HG03469 (cell line): ENCODE measurements at regions not wholly inside any gene's neighbourhood (a gene's known extent, or its start where the extent isn't known, plus 50 kb on each side); places are given as distances from the start of the nearest gene placed in this dataset.
"Not testable (repeated sequence)": the region's sequence is repeated elsewhere in the genome, so short reads cannot be mapped to it uniquely, and the experiment has no call there.

Experiments
- ATAC-seq: cut with Tn5 transposase; IDR thresholded peaks from one replicate; pipeline ENCODE4 v1.9.1; 2021; ENCODE audit warnings: mild to moderate bottlenecking, moderate library complexity, moderate number of reproducible peaks; ENCODE audit not compliant: unreplicated experiment

DNA sequence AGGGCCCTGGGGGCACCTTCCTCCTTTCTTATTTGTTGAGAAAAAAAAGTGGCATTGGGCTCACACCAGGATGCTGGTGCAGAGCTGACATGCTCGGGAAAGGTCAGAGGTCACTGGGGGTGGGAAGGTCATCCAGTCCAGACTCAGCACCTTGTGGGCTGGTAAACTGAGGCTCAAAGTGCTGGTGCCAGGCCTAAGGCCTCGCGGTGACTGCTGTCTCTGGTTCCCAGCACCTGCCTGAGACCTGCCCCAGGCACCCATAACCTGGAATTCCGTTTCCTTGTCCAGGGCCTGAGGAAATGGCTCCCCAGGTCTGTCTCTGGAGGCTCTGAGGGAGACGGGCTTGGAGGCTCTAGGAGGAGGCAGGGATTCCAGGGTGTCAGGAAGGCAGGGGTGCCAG is 521.0 kb downstream of the GOLGA6L6 start:
- not testable (repeated sequence) for ATAC-seq

- ATAC-seq, result not testable (repeated sequence)
Measured at GRCh38 chr15:20019758-20020157, 521.8 kb downstream of the GOLGA6L6 start.

GRCh38 chr15:20017581-20017980 is 524.0 kb downstream of the GOLGA6L6 start:
- not testable (repeated sequence) for ATAC-seq

DNA sequence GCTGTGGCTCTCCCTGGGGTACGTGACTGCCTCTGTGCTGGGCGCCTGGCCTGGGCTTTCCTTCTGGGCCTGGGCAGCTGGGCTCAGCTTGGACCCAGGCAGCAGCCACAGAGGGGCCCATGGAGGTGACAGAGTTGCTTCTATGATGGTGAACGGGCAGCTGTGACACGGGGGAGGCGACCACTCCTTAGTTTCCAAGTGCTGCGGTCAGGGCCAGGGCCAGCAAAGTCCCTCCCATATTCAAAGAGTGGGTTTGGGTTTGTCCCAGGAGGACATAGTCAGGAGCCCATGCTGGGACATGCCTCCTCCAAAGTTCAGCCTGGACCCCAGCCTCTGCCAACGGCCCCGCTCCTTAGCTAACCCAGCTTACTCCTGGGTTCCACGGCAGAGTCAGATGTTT is 524.7 kb downstream of the GOLGA6L6 start:
- not testable (repeated sequence) for ATAC-seq

DNA sequence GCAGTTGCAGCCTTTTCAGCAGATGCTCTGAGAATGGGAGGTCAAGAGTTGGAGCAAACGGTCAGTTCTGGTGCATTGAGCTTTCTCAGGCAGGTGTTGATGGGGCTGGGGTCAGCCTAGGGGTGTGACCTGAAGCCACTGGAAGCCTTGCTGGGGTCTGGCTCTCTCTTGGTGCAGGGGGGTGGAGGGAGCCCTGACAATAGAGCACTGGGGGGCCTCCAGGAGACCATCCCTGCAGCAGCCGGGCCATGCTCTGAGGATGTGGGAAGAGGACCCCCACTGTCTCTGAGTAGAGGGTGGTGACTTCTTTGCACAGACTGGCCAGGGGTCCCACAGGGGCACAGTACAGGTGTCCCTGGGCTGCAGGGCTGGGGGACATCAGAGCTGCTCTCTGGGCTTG is 528.8 kb downstream of the GOLGA6L6 start:
- ATAC-seq, result not testable (repeated sequence)

DNA sequence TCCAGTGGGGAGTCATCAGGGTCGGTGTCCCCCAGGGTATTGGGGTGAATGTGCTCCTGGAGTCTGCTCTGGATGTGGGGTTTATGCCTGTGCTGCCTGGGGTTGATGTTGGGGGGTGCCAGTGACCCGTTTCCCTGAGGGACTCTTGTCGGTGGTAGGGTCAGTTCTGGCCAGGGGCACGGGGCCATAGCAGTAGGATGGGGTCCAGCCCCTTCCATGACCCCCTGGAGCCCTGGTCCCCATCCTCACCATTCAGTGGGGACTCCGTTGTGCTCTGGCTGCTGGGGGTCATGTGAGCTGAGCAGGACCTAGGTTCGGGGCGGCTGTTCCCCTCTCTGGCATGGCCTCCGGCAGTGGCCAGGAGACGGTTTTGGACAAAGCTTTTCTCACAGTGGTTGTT is 530.8 kb downstream of the GOLGA6L6 start:
- not testable (repeated sequence) for ATAC-seq

DNA sequence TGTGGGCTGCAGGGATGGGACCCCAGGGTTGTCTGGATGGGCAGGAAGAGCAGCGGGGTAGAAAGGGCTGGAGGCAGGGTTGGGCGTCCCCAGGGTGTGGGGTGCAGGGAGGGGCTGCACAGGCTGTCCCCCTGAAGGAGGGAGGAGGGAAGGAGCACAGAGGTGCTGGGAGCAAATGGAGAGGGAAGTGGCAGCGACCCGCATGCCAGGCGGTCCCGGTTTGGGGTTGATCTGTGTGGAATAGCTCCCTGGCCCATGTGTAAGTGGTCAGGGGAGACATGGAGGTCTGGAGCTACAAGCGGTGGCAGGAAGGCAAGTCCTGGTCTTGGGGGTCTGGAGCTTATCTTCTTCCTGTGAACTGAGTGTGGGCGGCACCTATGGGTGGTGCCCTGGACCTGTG is 532.0 kb downstream of the GOLGA6L6 start:
- not testable (repeated sequence) for ATAC-seq

DNA sequence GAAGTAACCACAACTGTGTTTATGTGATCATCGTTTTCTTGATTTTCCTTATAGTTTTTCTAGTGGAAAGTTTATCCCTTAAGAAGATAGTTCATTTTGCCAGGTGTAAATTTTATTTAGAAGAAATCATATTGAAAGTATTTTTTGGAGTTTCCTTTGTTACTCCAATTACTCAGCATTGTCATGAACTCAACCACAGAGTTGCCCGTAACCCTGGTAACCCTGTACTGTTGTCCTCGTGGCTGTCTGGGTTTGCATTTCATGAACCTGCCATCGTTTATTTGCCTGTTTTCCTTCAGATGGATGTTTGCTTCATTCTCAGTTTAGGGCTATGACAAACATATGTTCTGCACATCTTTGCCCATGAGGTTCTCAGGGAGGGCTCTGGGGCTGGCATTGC is 534.3 kb downstream of the GOLGA6L6 start:
- not testable (repeated sequence) for ATAC-seq

DNA sequence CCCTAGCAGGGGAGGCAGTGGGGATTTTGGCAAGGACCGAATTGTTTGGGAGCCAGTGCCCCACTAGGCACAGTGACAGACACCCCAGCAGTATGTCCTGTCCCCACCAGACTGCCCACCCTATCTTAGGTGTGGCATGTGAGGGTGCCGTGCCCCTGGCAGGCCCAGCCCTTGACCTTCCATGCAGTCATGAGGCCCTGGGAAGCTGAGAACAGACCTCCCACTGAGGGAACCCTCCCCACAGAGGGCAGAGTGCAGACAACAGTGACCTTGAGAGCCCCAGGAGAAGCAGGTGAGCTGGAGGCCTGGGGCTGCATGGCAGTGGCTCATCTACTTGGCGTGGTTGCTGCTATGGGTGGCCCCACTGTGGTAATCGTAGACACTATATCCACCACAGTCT is 538.1 kb downstream of the GOLGA6L6 start:
- ATAC-seq, result not testable (repeated sequence)

- not testable (repeated sequence) for ATAC-seq
Measured at GRCh38 chr15:20002560-20002959, 539.0 kb downstream of the GOLGA6L6 start.

- not testable (repeated sequence) for ATAC-seq
Measured at GRCh38 chr15:19996574-19997194, 544.9 kb downstream of the GOLGA6L6 start.

GRCh38 chr15:19995296-19995695 is 546.3 kb downstream of the GOLGA6L6 start:
- not testable (repeated sequence) for ATAC-seq

DNA sequence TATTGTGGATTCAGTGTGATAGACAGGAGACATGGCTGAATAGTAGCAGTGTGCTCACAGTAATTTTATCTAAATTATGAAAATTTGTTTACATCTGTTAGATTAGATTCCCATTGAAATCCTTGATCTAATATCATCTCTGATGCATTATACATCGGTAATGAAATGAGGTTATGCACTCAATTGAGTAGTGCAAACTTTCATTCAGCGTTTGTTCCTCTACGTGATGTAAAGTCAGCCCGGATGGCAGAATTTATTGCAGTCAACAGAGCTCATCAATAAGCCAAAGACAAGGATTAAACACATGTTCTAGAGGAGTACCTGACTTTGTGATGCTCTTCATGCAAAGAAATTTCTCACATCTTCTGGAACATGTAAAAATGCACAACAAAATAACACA is 549.2 kb downstream of the GOLGA6L6 start:
- ATAC-seq, result no peak

DNA sequence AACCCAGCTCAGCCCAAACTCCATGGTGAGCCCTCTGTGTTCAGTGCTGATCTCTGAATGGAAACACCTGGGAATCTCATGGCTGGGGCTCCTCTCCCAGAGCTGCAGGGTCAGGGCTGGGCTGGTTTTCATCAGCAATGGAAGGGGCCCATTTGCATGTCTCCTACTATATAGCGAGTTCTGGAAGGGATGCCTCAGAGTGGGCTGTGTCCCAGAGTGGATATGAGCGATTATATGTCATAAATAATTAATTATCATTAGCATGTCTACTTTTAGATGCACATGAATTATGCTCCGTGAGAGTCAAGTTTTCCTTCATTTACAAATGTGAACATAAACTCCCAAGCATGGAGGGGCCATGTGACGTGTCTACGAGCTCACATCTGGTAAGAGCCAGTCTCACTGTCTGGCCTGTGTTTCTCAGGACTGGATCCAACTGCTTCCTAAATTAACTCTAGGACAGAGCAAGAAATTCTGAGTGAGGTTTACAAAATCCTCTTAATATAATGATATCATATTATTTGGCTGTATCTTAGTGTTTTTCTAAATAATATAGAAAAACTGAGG is 553.4 kb downstream of the GOLGA6L6 start:
- ATAC-seq, result no peak

GRCh38 chr15:19987389-19988048 is 554.1 kb downstream of the GOLGA6L6 start:
- no peak for ATAC-seq

DNA sequence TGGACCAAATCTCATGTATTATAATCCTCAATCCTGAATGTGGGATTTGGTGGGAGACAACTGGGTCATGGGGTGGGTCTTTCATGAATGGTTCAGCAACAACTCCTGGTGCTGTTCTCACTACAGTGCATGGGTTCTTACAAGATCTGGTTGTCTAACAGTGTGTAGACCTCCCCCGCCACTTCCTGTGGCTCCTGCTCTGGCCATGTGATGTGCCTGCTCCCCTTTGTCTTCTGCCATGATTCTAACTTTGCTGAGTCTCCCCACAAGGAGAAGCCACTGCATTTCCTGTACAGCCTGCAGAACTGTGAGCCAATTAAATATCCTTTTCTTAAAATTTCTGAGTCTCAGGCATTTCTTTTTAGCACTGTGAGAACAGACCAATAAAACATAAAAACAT is 557.5 kb downstream of the GOLGA6L6 start:
- ATAC-seq, result no peak

DNA sequence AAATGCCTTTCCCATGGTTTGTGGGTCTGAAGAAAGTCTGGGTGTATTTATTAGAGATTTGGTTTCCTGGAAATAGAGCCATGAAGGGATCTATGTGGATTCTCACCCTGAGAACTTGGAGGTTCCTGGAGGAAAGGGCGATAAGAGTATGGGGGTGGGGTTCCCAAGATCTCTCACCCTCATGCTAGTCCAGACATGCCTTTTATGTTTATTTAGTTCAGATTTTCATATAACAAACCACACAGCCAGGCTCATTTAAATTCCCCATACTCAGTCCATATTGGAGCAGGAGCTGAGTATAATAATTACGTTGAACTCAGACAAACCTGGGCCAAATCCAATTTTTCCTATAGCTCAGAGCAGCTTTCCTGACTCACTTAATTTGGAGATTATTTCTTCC is 566.6 kb downstream of the GOLGA6L6 start:
- ATAC-seq, result no peak

DNA sequence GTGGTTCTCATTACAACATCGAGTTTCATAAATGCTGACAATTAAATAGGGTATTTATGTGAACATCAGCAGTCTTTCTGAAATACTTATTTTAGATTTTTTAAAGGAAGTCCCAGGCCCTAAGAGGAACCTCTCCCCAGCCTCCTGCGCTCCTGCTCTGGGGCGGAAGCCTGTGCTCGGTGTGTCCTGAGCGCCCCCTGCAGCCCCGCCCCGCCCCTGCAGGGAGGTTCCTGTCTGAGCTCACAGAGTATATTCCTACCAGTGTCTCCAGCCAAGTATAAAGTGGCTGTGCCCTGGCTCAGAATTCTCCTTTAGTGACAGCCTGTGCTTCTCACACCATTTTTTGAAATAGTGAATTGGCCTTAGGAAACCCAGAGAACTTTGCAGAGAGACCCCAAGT is 567.9 kb downstream of the GOLGA6L6 start:
- no peak for ATAC-seq

GRCh38 chr15:19972582-19972981 is 569.0 kb downstream of the GOLGA6L6 start:
- ATAC-seq, result not testable (repeated sequence)

DNA sequence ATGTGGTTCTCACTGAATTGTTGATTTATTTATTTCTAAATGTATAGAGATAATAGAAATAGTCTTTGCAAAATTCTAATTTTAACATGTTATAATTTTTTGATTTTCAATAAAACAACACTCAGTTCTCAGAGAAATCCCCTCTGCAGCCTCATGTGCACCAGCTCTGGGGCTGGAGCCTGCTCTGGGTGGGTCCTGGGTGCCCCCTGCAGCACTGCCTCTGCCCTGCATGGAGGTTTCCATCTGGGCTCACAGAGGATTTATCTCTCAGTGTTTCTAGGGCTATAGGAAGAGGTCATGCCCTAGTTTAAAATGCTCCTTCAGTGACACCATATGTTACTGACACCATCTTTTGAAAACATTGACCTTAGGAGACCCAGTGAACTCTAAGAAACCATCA is 576.0 kb downstream of the GOLGA6L6 start:
- ATAC-seq, result not testable (repeated sequence)

DNA sequence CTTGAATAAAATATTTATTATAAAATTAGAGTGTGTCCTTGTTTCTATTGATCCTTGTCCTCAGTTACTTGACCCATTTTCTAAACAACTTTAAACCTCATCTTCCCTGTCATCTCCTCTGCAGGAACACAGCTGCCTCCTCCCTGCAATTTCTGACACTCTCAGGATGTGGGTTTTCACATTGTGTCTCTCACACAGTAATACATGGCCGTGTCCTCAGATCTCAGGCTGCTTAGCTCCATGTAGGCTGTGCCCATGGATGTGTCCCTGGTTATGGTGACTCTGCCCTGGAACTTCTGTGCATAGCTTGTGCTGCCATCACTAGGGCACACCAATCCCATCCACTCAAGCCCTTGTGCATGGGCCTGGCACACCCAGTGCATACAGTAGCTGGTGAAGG is 577.1 kb downstream of the GOLGA6L6 start:
- ATAC-seq, result not testable (repeated sequence)

DNA sequence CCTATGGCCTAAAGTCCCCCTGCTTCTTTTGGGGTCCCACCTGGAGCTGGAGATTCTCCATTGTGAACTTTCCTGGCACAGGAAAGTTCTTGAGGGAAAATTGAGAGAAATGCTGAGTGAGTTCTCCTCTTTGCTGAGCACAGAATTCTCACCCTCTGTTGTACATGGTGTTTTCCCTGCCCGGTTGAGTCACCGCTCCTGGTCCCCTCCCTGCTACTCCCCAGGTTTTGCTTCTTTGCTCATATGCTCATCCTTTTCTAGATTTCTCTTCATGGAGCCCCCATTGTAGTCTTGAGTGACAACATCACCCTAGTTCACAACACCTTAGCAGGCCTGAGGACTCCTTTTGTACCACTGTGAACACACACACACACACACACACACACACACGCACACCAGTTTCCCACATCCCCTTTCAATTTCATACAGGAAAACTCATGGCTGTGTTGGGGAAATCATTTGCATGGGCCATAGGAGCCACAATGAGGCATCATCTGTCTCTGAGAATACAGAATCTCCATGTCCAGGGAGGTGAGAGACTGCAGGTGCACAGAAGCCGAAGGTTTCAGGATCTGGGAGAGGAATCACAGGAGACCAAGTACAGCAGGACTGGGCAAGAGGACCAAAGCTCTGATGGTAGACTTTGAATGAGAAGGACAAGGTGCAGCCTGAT is 585.3 kb downstream of the GOLGA6L6 start:
- no peak for ATAC-seq
